ENCODE measurements at regions not wholly inside any gene's neighbourhood (a gene's known extent, or its start where the extent isn't known, plus 50 kb on each side); places are given as distances from the start of the nearest gene placed in this dataset.

GRCh38 chr4:180152831-180153230 is 2090.4 kb upstream of the TENM3 start:
- H3K4me1 ChIP-seq (ENCODE audit: control insufficient read depth in 1 of 2, insufficient read depth in 2 of 2, low read length in 2 of 2), result no peaks in the 10 kb centered on the region
- no peaks in the 10 kb centered on the region for H3K36me3 ChIP-seq (replicated peaks in 1 of 2; ENCODE audit: control insufficient read depth in 1 of 2, insufficient read depth in 2 of 2, low read length in 2 of 2)
- H3K4me2 ChIP-seq (replicated peaks; ENCODE audit: extremely low read depth, low read length, poor library complexity, severe bottlenecking), result no peak overlapping the region
- no peaks in the 10 kb centered on the region for H3K9me3 ChIP-seq (replicated peaks in 1 of 2; ENCODE audit: control insufficient read depth in 1 of 2, insufficient read depth in 1 of 2, low read length in 2 of 2)
- no peak overlapping the region for H3K27ac ChIP-seq (ENCODE audit: low read depth in 1 of 2, low read length in 2 of 2)
- no peaks in the 10 kb centered on the region for H3K27me3 ChIP-seq (ENCODE audit: control insufficient read depth in 2 of 2, insufficient read depth in 2 of 2, low read length in 2 of 2)
- no peak overlapping the region for H3K4me3 Mint-ChIP-seq
- no peak overlapping the region for H3K9ac ChIP-seq (ENCODE audit: insufficient read depth, low read length, poor library complexity, severe bottlenecking)
- no peaks in the 10 kb centered on the region for H3K9me3 Mint-ChIP-seq
- intact Hi-C loops (cut with micrococcal nuclease), result no loop called here
- H3K27ac Mint-ChIP-seq, result no peak overlapping the region
- H3K4me3 ChIP-seq (replicated peaks in 1 of 3; ENCODE audit: low read depth in 2 of 3, low read length in 3 of 3), result no peak overlapping the region
- no peaks in the 10 kb centered on the region for H3K27me3 Mint-ChIP-seq (ENCODE audit: low read depth in 3 of 3)
- no peaks in the 10 kb centered on the region for H3K4me1 Mint-ChIP-seq
- H2AFZ ChIP-seq (ENCODE audit: insufficient read depth, low read depth, low read length, poor library complexity, severe bottlenecking), result no peak overlapping the region
- no peak for DNase-seq
- H3K79me2 ChIP-seq (ENCODE audit: insufficient read depth, low read length), result no peaks in the 10 kb centered on the region
- H4K20me1 ChIP-seq (ENCODE audit: insufficient read depth, low read length), result no peaks in the 10 kb centered on the region
- WGBS (ENCODE audit: insufficient coverage), result no CpG with 5 or more reads among the region's 3 CpGs
- TF ChIP-seq, protein P1, sequence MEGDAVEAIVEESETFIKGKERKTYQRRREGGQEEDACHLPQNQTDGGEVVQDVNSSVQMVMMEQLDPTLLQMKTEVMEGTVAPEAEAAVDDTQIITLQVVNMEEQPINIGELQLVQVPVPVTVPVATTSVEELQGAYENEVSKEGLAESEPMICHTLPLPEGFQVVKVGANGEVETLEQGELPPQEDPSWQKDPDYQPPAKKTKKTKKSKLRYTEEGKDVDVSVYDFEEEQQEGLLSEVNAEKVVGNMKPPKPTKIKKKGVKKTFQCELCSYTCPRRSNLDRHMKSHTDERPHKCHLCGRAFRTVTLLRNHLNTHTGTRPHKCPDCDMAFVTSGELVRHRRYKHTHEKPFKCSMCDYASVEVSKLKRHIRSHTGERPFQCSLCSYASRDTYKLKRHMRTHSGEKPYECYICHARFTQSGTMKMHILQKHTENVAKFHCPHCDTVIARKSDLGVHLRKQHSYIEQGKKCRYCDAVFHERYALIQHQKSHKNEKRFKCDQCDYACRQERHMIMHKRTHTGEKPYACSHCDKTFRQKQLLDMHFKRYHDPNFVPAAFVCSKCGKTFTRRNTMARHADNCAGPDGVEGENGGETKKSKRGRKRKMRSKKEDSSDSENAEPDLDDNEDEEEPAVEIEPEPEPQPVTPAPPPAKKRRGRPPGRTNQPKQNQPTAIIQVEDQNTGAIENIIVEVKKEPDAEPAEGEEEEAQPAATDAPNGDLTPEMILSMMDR (IDR thresholded peaks at IDR 0.05), result no peak
- H3K36me3 Mint-ChIP-seq, result no peaks in the 10 kb centered on the region

DNA sequence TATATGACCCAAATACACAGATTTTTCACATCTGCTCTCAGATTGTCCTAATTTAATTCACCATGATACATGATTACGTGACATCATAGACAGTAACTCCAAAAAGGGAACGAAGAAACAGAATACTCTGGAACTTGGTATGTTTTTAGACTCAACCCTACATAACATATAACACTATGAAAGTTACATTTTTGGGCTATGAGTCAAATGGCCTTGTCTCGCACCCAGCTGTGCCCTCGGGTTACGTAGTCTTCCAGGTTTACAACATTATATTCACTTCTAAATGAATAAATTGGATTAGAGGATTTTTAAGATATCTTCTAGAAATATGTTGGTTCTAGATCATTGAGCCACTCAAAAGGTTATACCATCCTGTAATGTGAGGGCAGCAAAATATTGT is 2089.6 kb upstream of the TENM3 start:
- Histone ChIP-seq H3K9ac (ENCODE audit: insufficient read depth, low read length, poor library complexity, severe bottlenecking) (no peak overlapping the region), H3K4me1 (ENCODE audit: control insufficient read depth in 1 of 2, insufficient read depth in 2 of 2, low read length in 2 of 2) (no peaks in the 10 kb centered on the region), H3K79me2 (ENCODE audit: insufficient read depth, low read length) (no peaks in the 10 kb centered on the region), H3K27me3 (ENCODE audit: control insufficient read depth in 2 of 2, insufficient read depth in 2 of 2, low read length in 2 of 2) (no peaks in the 10 kb centered on the region), H3K9me3 (replicated peaks in 1 of 2; ENCODE audit: control insufficient read depth in 1 of 2, insufficient read depth in 1 of 2, low read length in 2 of 2) (no peaks in the 10 kb centered on the region), H3K27ac (ENCODE audit: low read depth in 1 of 2, low read length in 2 of 2) (no peak overlapping the region), H3K4me3 (replicated peaks in 1 of 3; ENCODE audit: low read depth in 2 of 3, low read length in 3 of 3) (no peak overlapping the region), H3K4me2 (replicated peaks; ENCODE audit: extremely low read depth, low read length, poor library complexity, severe bottlenecking) (no peak overlapping the region), H3K36me3 (replicated peaks in 1 of 2; ENCODE audit: control insufficient read depth in 1 of 2, insufficient read depth in 2 of 2, low read length in 2 of 2) (no peaks in the 10 kb centered on the region), H2AFZ (ENCODE audit: insufficient read depth, low read depth, low read length, poor library complexity, severe bottlenecking) (no peak overlapping the region), H4K20me1 (ENCODE audit: insufficient read depth, low read length) (no peaks in the 10 kb centered on the region)
- no peak for DNase-seq
- 100% methylated on average over 1 of the region's 5 CpGs for WGBS (ENCODE audit: insufficient coverage)
- H3K36me3 Mint-ChIP-seq, result no peaks in the 10 kb centered on the region
- intact Hi-C loops (cut with micrococcal nuclease), result no loop called here
- TF ChIP-seq, protein P1 (IDR thresholded peaks at IDR 0.05), result no peak
- no peaks in the 10 kb centered on the region for H3K9me3 Mint-ChIP-seq
- H3K27ac Mint-ChIP-seq, result no peak overlapping the region
- no peak overlapping the region for H3K4me3 Mint-ChIP-seq
- no peaks in the 10 kb centered on the region for H3K27me3 Mint-ChIP-seq (ENCODE audit: low read depth in 3 of 3)
- no peaks in the 10 kb centered on the region for H3K4me1 Mint-ChIP-seq

All from CD14-positive monocyte (primary cell).